OCI-LY1 (cell line): ENCODE measurements at regions not wholly inside any gene's neighbourhood (a gene's known extent, or its start where the extent isn't known, plus 50 kb on each side); places are given as distances from the start of the nearest gene placed in this dataset.

Experiments used
- H2AFZ ChIP-seq: fragments of 200-600 bp; sonication (generic), shearing (Covaris generic); 2 replicates; pipeline ENCODE4 v1.6.0; 2014; ENCODE audit warnings: antibody characterized with exemption, mild to moderate bottlenecking, low read length
- H3F3A ChIP-seq: fragments of 200-600 bp; sonication (generic), shearing (Covaris generic); 2 replicates; pipeline ENCODE4 v1.6.0; 2014; ENCODE audit warnings: mild to moderate bottlenecking, antibody characterized with exemption, low read length, moderate library complexity; ENCODE audit not compliant: insufficient read depth
- H3K27ac ChIP-seq: fragments of 200-600 bp; sonication (generic); 2 replicates; pipeline ENCODE4 v1.5.1; 2014; ENCODE audit warnings: low read length, mixed run types, mild to moderate bottlenecking, low read depth; ENCODE audit not compliant: poor library complexity, severe bottlenecking
- H3K27me3 ChIP-seq: fragments of 200-600 bp; sonication (generic); 2 replicates; pipeline ENCODE4 v1.6.0; 2014; ENCODE audit warnings: antibody characterized with exemption, mild to moderate bottlenecking, low read length, moderate library complexity; ENCODE audit not compliant: insufficient read depth
- H3K36me3 ChIP-seq: fragments of 200-600 bp; sonication (generic); 2 replicates; pipeline ENCODE4 v1.6.1; 2014; ENCODE audit warnings: mild to moderate bottlenecking, antibody characterized with exemption, low read length, moderate library complexity, mixed read lengths; ENCODE audit not compliant: insufficient read depth
- H3K4me1 ChIP-seq: fragments of 200-600 bp; sonication (generic); 2 replicates; pipeline ENCODE4 v1.5.1; 2014; ENCODE audit warnings: mild to moderate bottlenecking, low read length, moderate library complexity; ENCODE audit not compliant: insufficient read depth, severe bottlenecking
- H3K4me2 ChIP-seq: fragments of 200-600 bp; sonication (generic), shearing (Covaris generic); 2 replicates; pipeline ENCODE4 v1.6.1; 2014; ENCODE audit warnings: low read length
- H3K4me3 ChIP-seq: fragments of 200-600 bp; sonication (generic); 2 replicates; pipeline ENCODE4 v1.5.1; 2014; ENCODE audit warnings: low read length, low read depth, mild to moderate bottlenecking, mixed read lengths; ENCODE audit not compliant: poor library complexity, severe bottlenecking
- H3K79me2 ChIP-seq: fragments of 200-600 bp; shearing (Covaris generic); 2 replicates; pipeline ENCODE4 v1.6.1; 2016; ENCODE audit warnings: mixed run types, low read length, mixed read lengths; ENCODE audit not compliant: insufficient read depth
- H3K9ac ChIP-seq: fragments of 200-600 bp; sonication (generic), shearing (Covaris generic); 2 replicates; pipeline ENCODE4 v1.6.1; 2014; ENCODE audit warnings: mild to moderate bottlenecking, low read length, mixed read lengths
- H3K9me2 ChIP-seq: fragments of 200-600 bp; sonication (generic), shearing (Covaris generic); 2 replicates; pipeline ENCODE4 v1.6.1; 2014; ENCODE audit warnings: low read depth, mild to moderate bottlenecking, low read length, mixed read lengths
- H3K9me3 ChIP-seq: fragments of 200-600 bp; shearing (Covaris generic); 2 replicates; pipeline ENCODE4 v1.6.1; 2014; ENCODE audit warnings: low read length, mixed read lengths
- H4K20me1 ChIP-seq: fragments of 200-600 bp; sonication (generic), shearing (Covaris generic); 2 replicates; pipeline ENCODE4 v1.6.0; 2016; ENCODE audit warnings: mild to moderate bottlenecking, low read length; ENCODE audit not compliant: insufficient read depth
- CTCF ChIP-seq: fragments of 200-600 bp; sonication (generic), shearing (Covaris generic); IDR thresholded peaks from 2 replicates; pipeline ENCODE4 v1.5.1; 2017; ENCODE audit warnings: mild to moderate bottlenecking, antibody characterized with exemption, low read length, moderate library complexity, mixed read lengths
- EZH2 ChIP-seq: fragments of 200-600 bp; sonication (generic), shearing (Covaris generic); IDR thresholded peaks from 2 replicates; pipeline ENCODE4 v1.8.0; 2017; ENCODE audit warnings: borderline replicate concordance, mixed run types, mild to moderate bottlenecking, antibody characterized with exemption, low read length, moderate library complexity, mixed read lengths

GRCh38 chr4:14834382-14834781 lies 167.9 kb upstream of the CPEB2 start:
- H3K4me1 ChIP-seq = no peaks in the 10 kb centered on the region
- H4K20me1 ChIP-seq = no peaks in the 10 kb centered on the region
- no peak overlapping the region for H3K9ac ChIP-seq
- H3K36me3 ChIP-seq = no peaks in the 10 kb centered on the region
- H3K79me2 ChIP-seq = no peaks in the 10 kb centered on the region
- H3K9me3 ChIP-seq = no peaks in the 10 kb centered on the region
- no peak overlapping the region for H2AFZ ChIP-seq
- H3K4me3 ChIP-seq = no peak overlapping the region
- TF ChIP-seq CTCF (no peak), EZH2 (no peak)
- no peaks in the 10 kb centered on the region for H3F3A ChIP-seq
- no peak overlapping the region for H3K27ac ChIP-seq
- no peak overlapping the region for H3K4me2 ChIP-seq
- no peaks in the 10 kb centered on the region for H3K9me2 ChIP-seq
- H3K27me3 ChIP-seq = no peaks in the 10 kb centered on the region

DNA sequence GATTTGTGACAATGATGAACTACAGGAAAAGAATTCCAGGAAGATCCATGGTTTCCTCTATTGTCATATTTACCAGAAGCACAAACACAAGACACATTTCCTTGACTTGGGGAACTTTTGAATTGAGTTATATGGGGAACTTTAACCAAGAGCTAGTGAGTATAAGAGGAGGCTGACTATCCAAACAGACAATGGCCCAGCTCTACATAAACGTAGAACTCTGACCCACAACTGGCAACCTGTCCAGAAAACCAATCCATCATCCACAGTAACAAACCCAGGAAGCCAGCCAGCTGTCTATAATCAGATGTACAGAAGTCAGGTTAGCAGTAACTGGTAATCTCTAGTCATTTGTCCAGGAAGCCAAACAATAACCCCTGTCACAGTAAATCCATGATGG lies 167.0 kb upstream of the CPEB2 start:
- H3K9me3 ChIP-seq = no peaks in the 10 kb centered on the region
- H4K20me1 ChIP-seq = no peaks in the 10 kb centered on the region
- no peaks in the 10 kb centered on the region for H3F3A ChIP-seq
- H3K27me3 ChIP-seq = no peaks in the 10 kb centered on the region
- H3K27ac ChIP-seq = no peak overlapping the region
- no peaks in the 10 kb centered on the region for H3K9me2 ChIP-seq
- H3K4me1 ChIP-seq = no peaks in the 10 kb centered on the region
- no peaks in the 10 kb centered on the region for H3K36me3 ChIP-seq
- TF ChIP-seq CTCF (no peak), EZH2 (no peak)
- no peak overlapping the region for H3K4me3 ChIP-seq
- no peak overlapping the region for H3K9ac ChIP-seq
- H3K4me2 ChIP-seq = no peak overlapping the region
- H2AFZ ChIP-seq = no peak overlapping the region
- H3K79me2 ChIP-seq = no peaks in the 10 kb centered on the region

- H3K79me2 ChIP-seq = no peaks in the 10 kb centered on the region
- H3K27ac ChIP-seq = no peak overlapping the region
- no peak overlapping the region for H3K4me3 ChIP-seq
- no peaks in the 10 kb centered on the region for H3K4me1 ChIP-seq
- TF ChIP-seq CTCF (no peak), EZH2 (no peak)
- no peaks in the 10 kb centered on the region for H4K20me1 ChIP-seq
- no peak overlapping the region for H3K4me2 ChIP-seq
- no peak overlapping the region for H3K9ac ChIP-seq
- no peaks in the 10 kb centered on the region for H3K9me2 ChIP-seq
- H3K9me3 ChIP-seq = no peaks in the 10 kb centered on the region
- no peaks in the 10 kb centered on the region for H3K36me3 ChIP-seq
- H2AFZ ChIP-seq = no peak overlapping the region
- no peaks in the 10 kb centered on the region for H3F3A ChIP-seq
- no peaks in the 10 kb centered on the region for H3K27me3 ChIP-seq
These were observed 166.4 kb upstream of the CPEB2 start for GRCh38 chr4:14835708-14836425.
